K562 (cell line): ENCODE measurements at regions not wholly inside any gene's neighbourhood (a gene's known extent, or its start where the extent isn't known, plus 50 kb on each side); places are given as distances from the start of the nearest gene placed in this dataset.

Experiments
- ATAC-seq: fragments of 200-7000 bp; cut with Tn5 transposase; 3 replicates; pipeline ENCODE4 v1.9.1; 2020; ENCODE audit warnings: moderate library complexity
- BruUV-seq: library from RNA; stranded (reverse); fragments of 400-500 nt; replicated peaks from 2 replicates; lab custom pipeline; 2021; lab: Mats Ljungman, UMichigan
- CTCF ChIA-PET: fragments of 300-600 bp; formaldehyde crosslinking; extraction: SDS; loops from one replicate; lab custom pipeline; 2021; ENCODE audit warnings: low intra/inter-chr PET ratio; lab: Yijun Ruan, JAX
- POLR2A ChIA-PET: fragments of 300-600, 350-650 bp; sonication (Branson Sonifier 250); formaldehyde crosslinking; extraction: SDS; loops from one replicate; lab custom pipeline; 2021; ENCODE audit warnings: antibody characterized with exemption, inconsistent platforms; lab: Yijun Ruan, JAX
- DNase-seq, 4 experiments: peaks; one replicate each; pipeline versions ENCODE4 v3.0.0 to v3.0.0-alpha.2; 2011 to 2018; ENCODE audit warnings: low spot score in 3 of 4, mixed read lengths in 3 of 4; ENCODE audit errors: extremely low read depth in 1 of 4
- FAIRE-seq: peaks from 2 replicates; lab custom pipeline; 2011; peaks lifted over from hg19 to GRCh38; lab: Jason Lieb, UNC
- H2AFZ ChIP-seq: 2 replicates; pipeline ENCODE4 v1.6.0; 2011; ENCODE audit warnings: low read depth, low read length, control low read depth, inconsistent platforms
- H3K27ac ChIP-seq: fragments of 200-600 bp; 3 replicates; pipeline ENCODE4 v1.8.0; 2011; ENCODE audit warnings: low read depth, mild to moderate bottlenecking, control low read depth, inconsistent platforms, low read length, moderate library complexity, mixed read lengths; ENCODE audit errors: extremely low read depth
- H3K27me3 ChIP-seq, 2 experiments: fragments of 300-600 bp in 1 of 2; 2 replicates in 1 of 2; 3 replicates in 1 of 2; pipeline versions ENCODE4 v1.6.0 to v1.8.0; 2011; ENCODE audit warnings: inconsistent platforms in 2 of 2, low read length in 2 of 2, mild to moderate bottlenecking in 1 of 2, mixed read lengths in 1 of 2, moderate library complexity in 1 of 2; ENCODE audit not compliant: control insufficient read depth in 2 of 2, insufficient read depth in 2 of 2
- H3K36me3 ChIP-seq: fragments of 300-600 bp; 3 replicates; pipeline ENCODE4 v1.8.0; 2011; ENCODE audit warnings: mild to moderate bottlenecking, low read length, inconsistent platforms; ENCODE audit not compliant: control insufficient read depth, insufficient read depth
- H3K4me1 ChIP-seq, 2 experiments: fragments of 200-600 bp in 1 of 2; replicated peaks in 1 of 2; 2 replicates in 1 of 2; 3 replicates in 1 of 2; pipeline versions ENCODE4 v1.5.1 to v1.8.0; 2011; ENCODE audit warnings: inconsistent platforms in 2 of 2, low read length in 2 of 2, mild to moderate bottlenecking in 1 of 2, mixed read lengths in 1 of 2, moderate library complexity in 1 of 2; ENCODE audit not compliant: control insufficient read depth in 2 of 2, insufficient read depth in 2 of 2
- H3K4me2 ChIP-seq: 2 replicates; pipeline ENCODE4 v1.6.1; 2011; ENCODE audit warnings: low read length, control low read depth, inconsistent platforms, mixed read lengths; ENCODE audit not compliant: insufficient read depth
- H3K4me3 ChIP-seq: fragments of 200-600 bp; sonication (generic), shearing (Covaris generic); 2 replicates; pipeline ENCODE4 v1.5.1; 2016; ENCODE audit warnings: control low read depth, inconsistent platforms
- H3K79me2 ChIP-seq: fragments of 200-600 bp; 3 replicates; pipeline ENCODE4 v1.8.0; 2011; ENCODE audit warnings: low read length, inconsistent platforms; ENCODE audit not compliant: control insufficient read depth, insufficient read depth
- H3K9ac ChIP-seq, 2 experiments: 2 replicates each; pipeline versions ENCODE4 v1.6.0 to v1.6.1; 2011; ENCODE audit warnings: low read depth in 2 of 2, low read length in 2 of 2, control low read depth in 1 of 2, inconsistent platforms in 1 of 2, mild to moderate bottlenecking in 1 of 2, mixed read lengths in 1 of 2; ENCODE audit not compliant: insufficient read depth in 1 of 2
- H3K9me1 ChIP-seq: one replicate; pipeline ENCODE4 v1.6.0; 2011; ENCODE audit warnings: inconsistent platforms, mild to moderate bottlenecking, low read length, moderate library complexity; ENCODE audit not compliant: control insufficient read depth, insufficient read depth
- H3K9me3 ChIP-seq: replicated peaks from 2 replicates; pipeline ENCODE4 v1.5.1; 2011; ENCODE audit warnings: low read depth, low read length, inconsistent platforms; ENCODE audit not compliant: control insufficient read depth, insufficient read depth
- H4K20me1 ChIP-seq: replicated peaks from 2 replicates; pipeline ENCODE4 v1.6.1; 2011; ENCODE audit warnings: low read length, inconsistent platforms, mixed read lengths; ENCODE audit not compliant: control insufficient read depth, insufficient read depth
- CC2D1A ChIP-seq: fragments of 450-650 bp; IDR thresholded peaks from 2 replicates; pipeline ENCODE4 v1.6.1; 2017; ENCODE audit warnings: mild to moderate bottlenecking
- CEBPB ChIP-seq: fragments of 450-650 bp; IDR thresholded peaks from 2 replicates; pipeline ENCODE4 v1.6.1; 2016; ENCODE audit warnings: missing genetic modification characterization, missing compliant biosample characterization
- CREB1 ChIP-seq, 2 experiments: sonication (generic) in 1 of 2; formaldehyde crosslinking in 1 of 2; IDR thresholded peaks; 2 replicates each; pipeline versions ENCODE4 v1.6.1 to v1.8.0; 2012 to 2022; ENCODE audit warnings: inconsistent platforms in 1 of 2, mild to moderate bottlenecking in 1 of 2, missing genetic modification reagents in 1 of 2, moderate library complexity in 1 of 2
- HMG20B ChIP-seq: fragments of 250-450 bp; sonication (Bioruptor Pico); IDR thresholded peaks from 2 replicates; pipeline ENCODE4 v1.5.0; 2021; ENCODE audit warnings: mild to moderate bottlenecking
- NR3C1 ChIP-seq: sonication (generic); formaldehyde crosslinking; IDR thresholded peaks from 2 replicates; pipeline ENCODE4 v1.8.1; 2022; ENCODE audit warnings: missing genetic modification reagents
- RB1 ChIP-seq: fragments of 450-650 bp; IDR thresholded peaks from 2 replicates; pipeline ENCODE4 v1.6.1; 2017; ENCODE audit warnings: low read depth, mild to moderate bottlenecking
- RBM34 ChIP-seq: fragments of 200-400 bp; formaldehyde crosslinking; IDR thresholded peaks from 2 replicates; pipeline ENCODE4 v1.6.1; 2018; ENCODE audit warnings: low read length, borderline replicate concordance; ENCODE audit not compliant: insufficient read depth
- SMAD3 ChIP-seq: fragments of 450-650 bp; formaldehyde crosslinking; conservative IDR thresholded peaks from 2 replicates; pipeline ENCODE4 v1.4.0; 2020; ENCODE audit warnings: mild to moderate bottlenecking
- ZNF133 ChIP-seq: fragments of 250-450 bp; sonication (Bioruptor Pico); IDR thresholded peaks from 2 replicates; pipeline ENCODE4 v1.4.0; 2020; ENCODE audit warnings: mild to moderate bottlenecking
- ZNF75A ChIP-seq: fragments of 450-650 bp; formaldehyde crosslinking; IDR thresholded peaks from 2 replicates; pipeline ENCODE4 v1.4.0; 2020; ENCODE audit warnings: mild to moderate bottlenecking
- ZSCAN29 ChIP-seq: fragments of 450-650 bp; IDR thresholded peaks from 2 replicates; pipeline ENCODE4 v1.6.1; 2017
- WGBS: fragments of 100-300 bp; shearing (Covaris generic); methylation state at CpG from one replicate; pipeline ENCODE4 v1.1.6; 2016; ENCODE audit warnings: low coverage, mixed read lengths; ENCODE audit not compliant: insufficient coverage; ENCODE audit errors: missing lambda C conversion rate; 5-methylcytosine and 5-hydroxymethylcytosine counted together
- in situ Hi-C: fragments of 300-500 bp; cut with MboI; formaldehyde crosslinking; loops from 4 replicates; pipeline ENCODE4 v1.15.0; 2018; ENCODE audit warnings: inconsistent platforms, mixed read lengths
- intact Hi-C: fragments of 100-400 bp; cut with micrococcal nuclease; formaldehyde crosslinking; loops from 2 replicates; pipeline ENCODE4 v1.14.2; 2022
- TF ChIP-seq, protein P1 (sequence below), 2 experiments: IDR thresholded peaks in 1 of 2; conservative IDR thresholded peaks in 1 of 2; 2 replicates each; pipeline ENCODE4 v1.6.1; 2016; ENCODE audit warnings: low read depth in 2 of 2, mild to moderate bottlenecking in 1 of 2, missing compliant biosample characterization in 1 of 2, missing genetic modification characterization in 1 of 2, moderate library complexity in 1 of 2
- TF ChIP-seq, protein P2 (sequence below): fragments of 450-650 bp; IDR thresholded peaks from 2 replicates; pipeline ENCODE4 v1.6.1; 2017; ENCODE audit warnings: antibody characterized with exemption
- TF ChIP-seq, protein P3 (sequence below): conservative IDR thresholded peaks from 2 replicates; pipeline ENCODE4 v1.6.1; 2011; ENCODE audit warnings: low read depth, mild to moderate bottlenecking, low read length; ENCODE audit not compliant: control insufficient read depth
- TF ChIP-seq, protein P4 (sequence below): fragments of 250-450 bp; sonication (Bioruptor Pico); IDR thresholded peaks from 2 replicates; pipeline ENCODE4 v1.8.0; 2021; ENCODE audit warnings: moderate library complexity, mild to moderate bottlenecking, inconsistent platforms

DNA sequence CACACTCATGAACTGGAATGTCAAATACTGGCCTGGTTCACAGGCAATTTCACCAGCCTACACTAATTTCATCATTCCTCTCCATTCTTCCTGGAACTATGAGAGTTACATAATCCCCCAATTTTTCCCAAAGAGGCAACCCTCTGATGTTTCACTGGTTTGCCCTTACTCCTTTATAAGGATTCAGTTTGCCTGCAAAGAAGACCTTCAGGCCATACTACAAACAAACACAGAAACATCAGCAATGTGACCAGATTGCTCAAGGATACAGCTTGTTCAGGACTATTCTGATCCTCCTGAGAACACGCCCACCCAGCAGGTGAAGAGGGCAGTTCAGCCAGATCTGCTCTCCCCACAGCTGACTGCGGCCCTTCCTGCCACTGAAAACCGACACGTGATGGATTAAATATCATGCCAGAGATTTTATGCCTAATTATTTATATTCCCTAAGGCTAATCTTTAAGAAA is 215.5 kb downstream of the ETAA1 start (continued):
- TF ChIP-seq, protein P1, sequence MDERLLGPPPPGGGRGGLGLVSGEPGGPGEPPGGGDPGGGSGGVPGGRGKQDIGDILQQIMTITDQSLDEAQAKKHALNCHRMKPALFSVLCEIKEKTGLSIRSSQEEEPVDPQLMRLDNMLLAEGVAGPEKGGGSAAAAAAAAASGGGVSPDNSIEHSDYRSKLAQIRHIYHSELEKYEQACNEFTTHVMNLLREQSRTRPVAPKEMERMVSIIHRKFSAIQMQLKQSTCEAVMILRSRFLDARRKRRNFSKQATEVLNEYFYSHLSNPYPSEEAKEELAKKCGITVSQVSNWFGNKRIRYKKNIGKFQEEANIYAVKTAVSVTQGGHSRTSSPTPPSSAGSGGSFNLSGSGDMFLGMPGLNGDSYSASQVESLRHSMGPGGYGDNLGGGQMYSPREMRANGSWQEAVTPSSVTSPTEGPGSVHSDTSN (CRISPR knock-in tag; IDR thresholded peaks at IDR 0.05; ENCODE audit: low read depth): no peak
- TF ChIP-seq, protein P1 (tag; conservative IDR thresholded peaks at IDR 0.05; ENCODE audit: low read depth): no peak
- TF ChIP-seq, protein P2, sequence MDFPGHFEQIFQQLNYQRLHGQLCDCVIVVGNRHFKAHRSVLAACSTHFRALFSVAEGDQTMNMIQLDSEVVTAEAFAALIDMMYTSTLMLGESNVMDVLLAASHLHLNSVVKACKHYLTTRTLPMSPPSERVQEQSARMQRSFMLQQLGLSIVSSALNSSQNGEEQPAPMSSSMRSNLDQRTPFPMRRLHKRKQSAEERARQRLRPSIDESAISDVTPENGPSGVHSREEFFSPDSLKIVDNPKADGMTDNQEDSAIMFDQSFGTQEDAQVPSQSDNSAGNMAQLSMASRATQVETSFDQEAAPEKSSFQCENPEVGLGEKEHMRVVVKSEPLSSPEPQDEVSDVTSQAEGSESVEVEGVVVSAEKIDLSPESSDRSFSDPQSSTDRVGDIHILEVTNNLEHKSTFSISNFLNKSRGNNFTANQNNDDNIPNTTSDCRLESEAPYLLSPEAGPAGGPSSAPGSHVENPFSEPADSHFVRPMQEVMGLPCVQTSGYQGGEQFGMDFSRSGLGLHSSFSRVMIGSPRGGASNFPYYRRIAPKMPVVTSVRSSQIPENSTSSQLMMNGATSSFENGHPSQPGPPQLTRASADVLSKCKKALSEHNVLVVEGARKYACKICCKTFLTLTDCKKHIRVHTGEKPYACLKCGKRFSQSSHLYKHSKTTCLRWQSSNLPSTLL: no peak
- no peak for TF ChIP-seq ZSCAN29

DNA sequence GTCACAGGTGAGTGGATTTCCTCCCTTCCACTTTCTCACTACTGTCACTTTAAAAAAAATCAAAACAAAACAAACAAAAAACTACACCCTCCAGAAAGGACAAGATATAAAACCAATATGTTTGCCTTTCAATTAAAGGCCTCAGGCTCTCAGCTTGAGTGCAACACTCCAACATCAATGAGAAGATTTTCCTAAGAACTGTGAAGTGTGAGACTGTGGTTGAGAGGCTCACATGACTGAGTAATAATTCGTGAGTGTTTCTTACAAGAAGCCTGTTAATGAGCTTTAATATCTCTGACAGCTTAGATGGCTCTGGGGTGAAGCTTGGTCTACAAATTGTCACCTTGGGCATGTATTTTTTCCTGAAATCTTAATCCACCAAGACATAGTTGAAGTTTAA is 216.1 kb downstream of the ETAA1 start:
- no peaks in the 10 kb centered on the region for H3K36me3 ChIP-seq
- H3K4me3 ChIP-seq: no peak overlapping the region
- no peaks in the 10 kb centered on the region for H3K79me2 ChIP-seq
- no peaks in the 10 kb centered on the region for H3K27me3 ChIP-seq
- no peaks in the 10 kb centered on the region for H3K9me1 ChIP-seq
- H3K4me1 ChIP-seq: no peaks in the 10 kb centered on the region
- BruUV-seq: no TSS peak
- intact Hi-C loops (no loop called here), in situ Hi-C loops (no loop called here)
- POLR2A ChIA-PET: no interaction called here
- FAIRE-seq (no peak), DNase-seq (no peak), ATAC-seq (no peak)
- H4K20me1 ChIP-seq: no peaks in the 10 kb centered on the region
- 0% methylated on average over 1 of the region's 1 CpG for WGBS
- no peak overlapping the region for H3K9ac ChIP-seq
- H2AFZ ChIP-seq: no peak overlapping the region
- no peak overlapping the region for H3K4me2 ChIP-seq
- CTCF ChIA-PET: no interaction called here
- no peak overlapping the region for H3K27ac ChIP-seq
- no peaks in the 10 kb centered on the region for H3K9me3 ChIP-seq
- TF ChIP-seq ZNF133 (no peak), HMG20B (CRISPR knock-in tag) (no peak), CREB1 (IDR thresholded peaks at IDR 0.05) (no peak), CREB1 (CRISPR knock-in tag; IDR thresholded peaks at IDR 0.05) (no peak), CC2D1A (no peak), RBM34 (no peak), ZNF75A (no peak), NR3C1 (no peak), SMAD3 (CRISPR knock-in tag) (no peak), CEBPB (tag) (no peak), RB1 (no peak)
- TF ChIP-seq, protein P3, sequence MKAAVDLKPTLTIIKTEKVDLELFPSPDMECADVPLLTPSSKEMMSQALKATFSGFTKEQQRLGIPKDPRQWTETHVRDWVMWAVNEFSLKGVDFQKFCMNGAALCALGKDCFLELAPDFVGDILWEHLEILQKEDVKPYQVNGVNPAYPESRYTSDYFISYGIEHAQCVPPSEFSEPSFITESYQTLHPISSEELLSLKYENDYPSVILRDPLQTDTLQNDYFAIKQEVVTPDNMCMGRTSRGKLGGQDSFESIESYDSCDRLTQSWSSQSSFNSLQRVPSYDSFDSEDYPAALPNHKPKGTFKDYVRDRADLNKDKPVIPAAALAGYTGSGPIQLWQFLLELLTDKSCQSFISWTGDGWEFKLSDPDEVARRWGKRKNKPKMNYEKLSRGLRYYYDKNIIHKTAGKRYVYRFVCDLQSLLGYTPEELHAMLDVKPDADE: no peak
- TF ChIP-seq, protein P4, sequence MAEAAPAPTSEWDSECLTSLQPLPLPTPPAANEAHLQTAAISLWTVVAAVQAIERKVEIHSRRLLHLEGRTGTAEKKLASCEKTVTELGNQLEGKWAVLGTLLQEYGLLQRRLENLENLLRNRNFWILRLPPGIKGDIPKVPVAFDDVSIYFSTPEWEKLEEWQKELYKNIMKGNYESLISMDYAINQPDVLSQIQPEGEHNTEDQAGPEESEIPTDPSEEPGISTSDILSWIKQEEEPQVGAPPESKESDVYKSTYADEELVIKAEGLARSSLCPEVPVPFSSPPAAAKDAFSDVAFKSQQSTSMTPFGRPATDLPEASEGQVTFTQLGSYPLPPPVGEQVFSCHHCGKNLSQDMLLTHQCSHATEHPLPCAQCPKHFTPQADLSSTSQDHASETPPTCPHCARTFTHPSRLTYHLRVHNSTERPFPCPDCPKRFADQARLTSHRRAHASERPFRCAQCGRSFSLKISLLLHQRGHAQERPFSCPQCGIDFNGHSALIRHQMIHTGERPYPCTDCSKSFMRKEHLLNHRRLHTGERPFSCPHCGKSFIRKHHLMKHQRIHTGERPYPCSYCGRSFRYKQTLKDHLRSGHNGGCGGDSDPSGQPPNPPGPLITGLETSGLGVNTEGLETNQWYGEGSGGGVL (CRISPR knock-in tag): no peak
